Pancreas (tissue), 10 donors: ENCODE measurements at regions not wholly inside any gene's neighbourhood (a gene's known extent, or its start where the extent isn't known, plus 50 kb on each side); places are given as distances from the start of the nearest gene placed in this dataset.
A peak's percentile ranks its signal among the peaks of the same experiment; 100 is the strongest.
"Not testable (repeated sequence)": the region's sequence is repeated elsewhere in the genome, so short reads cannot be mapped to it uniquely, and the experiment has no call there.

Experiments
- ATAC-seq, 4 donors: fragments of 200-7000 bp; cut with Tn5 transposase; one replicate each; pipeline versions ENCODE4 v1.8.0 to v1.9.1; 2020; ENCODE audit warnings: mild to moderate bottlenecking in 4 of 4, moderate library complexity in 4 of 4
- DNase-seq, 6 donors: peaks; one replicate each; pipeline ENCODE4 v3.0.0-alpha.2; 2020
- FAIRE-seq: peaks from 2 replicates; lab custom pipeline; 2012; peaks lifted over from hg19 to GRCh38; lab: Jason Lieb, UNC
- H3K27ac ChIP-seq, 4 donors: fragments of 200-600 bp; sonication (generic); 1 replicate in 3 of 4; 2 replicates in 1 of 4; pipeline versions ENCODE4 v1.5.0 to v1.8.0; 2020
- H3K27me3 ChIP-seq, 4 donors: fragments of 200-600 bp; one replicate each; pipeline ENCODE4 v1.8.0; 2021
- H3K36me3 ChIP-seq, 3 donors: fragments of 200-600 bp; sonication (generic) in 1 of 3; one replicate each; pipeline versions ENCODE4 v1.5.0 to v1.8.0; 2020 to 2021
- H3K4me1 ChIP-seq, 3 donors: fragments of 200-600 bp; one replicate each; pipeline ENCODE4 v1.8.0; 2021
- H3K4me3 ChIP-seq, 4 donors: fragments of 200-600 bp; sonication (generic) in 2 of 4; one replicate each; pipeline versions ENCODE4 v1.5.0 to v1.8.0; 2020 to 2021
- H3K9me3 ChIP-seq, 4 donors: fragments of 200-600 bp; one replicate each; pipeline ENCODE4 v1.8.0; 2021
- CTCF ChIP-seq, 4 donors: fragments of 200-600 bp; sonication (generic) in 3 of 4; IDR thresholded peaks; one replicate each; pipeline versions ENCODE4 v1.5.0 to v1.8.0; 2021; ENCODE audit warnings: antibody characterized with exemption in 4 of 4
- WGBS, 2 donors: extraction: QIAGEN DNeasy Blood & Tissue Kit; methylation state at CpG; one replicate each; pipeline ENCODE4 v1.1.7; 2013; 5-methylcytosine and 5-hydroxymethylcytosine counted together
- intact Hi-C, 3 donors: fragments of 100-400 bp; cut with DNase I; formaldehyde crosslinking; loops; one replicate each; pipeline versions ENCODE4 v1.11.1 to v1.14.2; 2022
- donor health status: healthy with polysubstance abuse.
- donor health status: DM: no; HTN: no; CAD: no; lungs with moderate emphysema.
- donor health status: DM: no; HTN: no; CAD: no.
- donor health status: control.
- donor health status: control.
- donor health status: Bipolar disorder and iron deficiency.
- donor health status: DM: yes; HTN: yes; CAD: no.
- donor health status: DM: no; HTN: no; CAD: no.
- donor health status: DM: no; HTN: no; CAD: no.
- donor health status: DM: yes; HTN: yes; CAD: no.

- TF ChIP-seq CTCF (IDR thresholded peaks at IDR 0.05), result no peak
- no peaks in the 10 kb centered on the region for H3K36me3 ChIP-seq
- no peak overlapping the region for H3K27ac ChIP-seq
- no peaks in the 10 kb centered on the region for H3K4me1 ChIP-seq
- no peaks in the 10 kb centered on the region for H3K9me3 ChIP-seq
- FAIRE-seq (no peak), ATAC-seq (no peak), DNase-seq (no peak)
- no peaks in the 10 kb centered on the region for H3K27me3 ChIP-seq
- intact Hi-C loops, result loop anchor here in 1 of 3 donors (10.0 kb wide), 1 partner anchor 263 kb away; no protein-coding TSS in a partner anchor
- H3K4me3 ChIP-seq, result no peak overlapping the region
- WGBS, 2 donors, result 89 to 92% methylated on average over 1 of the region's 1 CpG
These were observed 110.2 kb downstream of the LHX2 start for GRCh38 chr9:124121725-124122124.

- intact Hi-C loops, result loop anchor here in 1 of 3 donors (10.0 kb wide), 1 partner anchor 262 kb away; no protein-coding TSS in a partner anchor
- H3K4me3 ChIP-seq, result no peak overlapping the region
- no peak for DNase-seq
- 75 to 80% methylated on average over 1 of the region's 1 CpG for WGBS, 2 donors
- no peaks in the 10 kb centered on the region for H3K27me3 ChIP-seq
- no peak for ATAC-seq
- no peak for TF ChIP-seq CTCF (IDR thresholded peaks at IDR 0.05)
- no peaks in the 10 kb centered on the region for H3K9me3 ChIP-seq
- no peak overlapping the region for H3K27ac ChIP-seq
- H3K4me1 ChIP-seq, result no peaks in the 10 kb centered on the region
- no peak for FAIRE-seq
- no peaks in the 10 kb centered on the region for H3K36me3 ChIP-seq
These were observed 110.8 kb downstream of the LHX2 start for GRCh38 chr9:124122321-124122720.

- DNase-seq (no peak), FAIRE-seq (no peak), ATAC-seq (peak in 3 of 4 donors; percentile 15 to 26 (median 26))
- H3K27ac ChIP-seq, result no peak overlapping the region
- WGBS, 2 donors, result 65 to 67% methylated on average over 3 of the region's 3 CpGs
- no peaks in the 10 kb centered on the region for H3K4me1 ChIP-seq
- TF ChIP-seq CTCF (IDR thresholded peaks at IDR 0.05), result no peak
- no peaks in the 10 kb centered on the region for H3K36me3 ChIP-seq
- H3K4me3 ChIP-seq, result no peak overlapping the region
- H3K9me3 ChIP-seq, result no peaks in the 10 kb centered on the region
- intact Hi-C loops, result loop anchor here in 1 of 3 donors (10.0 kb wide), 1 partner anchor 262 kb away; no protein-coding TSS in a partner anchor
- no peaks in the 10 kb centered on the region for H3K27me3 ChIP-seq
These were observed 111.4 kb downstream of the LHX2 start for GRCh38 chr9:124122813-124123462.

- not testable (repeated sequence) for H3K4me1 ChIP-seq, DNase-seq, H3K27me3 ChIP-seq, FAIRE-seq, H3K9me3 ChIP-seq, H3K36me3 ChIP-seq, H3K4me3 ChIP-seq, H3K27ac ChIP-seq, ATAC-seq
- WGBS, 2 donors, result 87% methylated on average over 1 of the region's 1 CpG
- intact Hi-C loops, result loop anchor here in 1 of 3 donors (10.0 kb wide), 1 partner anchor 261 kb away; no protein-coding TSS in a partner anchor
These were observed 112.1 kb downstream of the LHX2 start for GRCh38 chr9:124123621-124124020.

GRCh38 chr9:124124729-124125650 lies 113.4 kb downstream of the LHX2 start:
- ATAC-seq (no peak), FAIRE-seq (no peak), DNase-seq (peak in 1 of 6 donors; percentile 44)
- TF ChIP-seq CTCF (IDR thresholded peaks at IDR 0.05), result no peak
- H3K27me3 ChIP-seq, result no peaks in the 10 kb centered on the region
- 74 to 81% methylated on average over 19 of the region's 19 CpGs for WGBS, 2 donors
- no peaks in the 10 kb centered on the region for H3K4me1 ChIP-seq
- intact Hi-C loops, result loop anchor here in 2 of 3 donors (5.0 to 10.0 kb wide), 2 partner anchors 197 to 260 kb away; no protein-coding TSS in a partner anchor
- H3K27ac ChIP-seq, result no peak overlapping the region
- H3K4me3 ChIP-seq, result no peak overlapping the region
- H3K9me3 ChIP-seq, result no peaks in the 10 kb centered on the region
- H3K36me3 ChIP-seq, result no peaks in the 10 kb centered on the region
